ENCODE measurements at regions not wholly inside any gene's neighbourhood (a gene's known extent, or its start where the extent isn't known, plus 50 kb on each side); places are given as distances from the start of the nearest gene placed in this dataset.

GRCh38 chr5:18954239-18954638 lies 1033.8 kb downstream of the CDH18 start:
- Histone ChIP-seq H3K27me3 (ENCODE audit: control insufficient read depth, insufficient read depth, low read length) (no peaks in the 10 kb centered on the region), H3K4me3 (ENCODE audit: insufficient read depth, low read depth, low read length) (no peak overlapping the region), H3K36me3 (ENCODE audit: control insufficient read depth, insufficient read depth, low read length) (no peaks in the 10 kb centered on the region), H2AK5ac (ENCODE audit: low read depth, low read length) (no peak overlapping the region), H2BK120ac (ENCODE audit: low read depth, low read length) (no peak overlapping the region), H3K23ac (ENCODE audit: low read depth, low read length) (no peak overlapping the region), H2BK20ac (ENCODE audit: low read depth, low read length) (no peak overlapping the region), H2AFZ (replicated peaks; ENCODE audit: low read length, poor library complexity) (no peak overlapping the region), H2BK15ac (ENCODE audit: low read depth, low read length) (no peak overlapping the region), H3K4me1 (ENCODE audit: control insufficient read depth, insufficient read depth, low read length) (no peaks in the 10 kb centered on the region), H3K79me1 (ENCODE audit: low read depth in 1 of 2, low read length in 2 of 2) (no peaks in the 10 kb centered on the region), H4K5ac (ENCODE audit: low read depth, low read length) (no peak overlapping the region), H3K4ac (ENCODE audit: low read depth, low read length) (no peak overlapping the region), H4K20me1 (ENCODE audit: insufficient read depth, low read length) (no peaks in the 10 kb centered on the region), H3K9ac (ENCODE audit: low read depth, low read length) (no peak overlapping the region), H4K8ac (ENCODE audit: low read depth in 2 of 2, low read length in 2 of 2) (no peak overlapping the region), H2AK9ac (replicated peaks; ENCODE audit: low read depth, low read length, poor library complexity) (no peak overlapping the region), H3K56ac (ENCODE audit: extremely low read depth, insufficient read depth, low read length) (no peak overlapping the region), H3K4me2 (ENCODE audit: low read depth, low read length) (no peak overlapping the region), H3K9me3 (ENCODE audit: control insufficient read depth, insufficient read depth, low read length) (0 out of 2 replicates have a peak, but pooled peaks cover 2% of the 10 kb centered on the region), H2BK5ac (ENCODE audit: low read depth, low read length, poor library complexity, severe bottlenecking) (no peak overlapping the region), H3K9me1 (ENCODE audit: insufficient read depth, low read length) (no peaks in the 10 kb centered on the region), H4K91ac (ENCODE audit: insufficient read depth, low read depth, low read length) (no peak overlapping the region), H3K14ac (replicated peaks; ENCODE audit: low read depth, low read length) (no peak overlapping the region), H3K27ac (ENCODE audit: insufficient read depth, low read length) (no peak overlapping the region), H3K18ac (ENCODE audit: low read depth, low read length) (no peak overlapping the region)
- intact Hi-C loops (cut with micrococcal nuclease): no loop called here
- no CpG with 5 or more reads among the region's 2 CpGs for WGBS, 2 experiments (ENCODE audit: extremely low coverage in 2 of 2, insufficient read length in 1 of 2)
- dilution Hi-C loops (cut with HindIII; ENCODE audit: low sequenced_read_pairs, unreplicated experiment): no loop called here
- no peak for ATAC-seq (ENCODE audit: low read depth)
- POLR2A ChIA-PET (ENCODE audit: unreplicated experiment): no interaction called here
- CTCF ChIA-PET: no interaction called here
- TF ChIP-seq RCOR1 (IDR thresholded peaks at IDR 0.05; ENCODE audit: insufficient replicate concordance, low read length) (no peak), CHD1 (IDR thresholded peaks at IDR 0.05; ENCODE audit: low read depth, low read length) (no peak), SMC3 (IDR thresholded peaks at IDR 0.05; ENCODE audit: low read depth, low read length) (no peak), CTCF (conservative IDR thresholded peaks at IDR 0.05; ENCODE audit: low read depth, low read length) (no peak), RFX5 (IDR thresholded peaks at IDR 0.05; ENCODE audit: low read depth, low read length) (no peak), USF2 (IDR thresholded peaks at IDR 0.05; ENCODE audit: low read depth, low read length) (no peak), MAZ (IDR thresholded peaks at IDR 0.05; ENCODE audit: borderline replicate concordance, low read depth, low read length) (no peak), RAD21 (IDR thresholded peaks at IDR 0.05; ENCODE audit: low read length) (no peak), MXI1 (IDR thresholded peaks at IDR 0.05; ENCODE audit: borderline replicate concordance, low read depth, low read length) (no peak), BHLHE40 (IDR thresholded peaks at IDR 0.05; ENCODE audit: low read depth, low read length) (no peak)
- BruUV-seq (replicated peaks): no TSS peak
- no peak for DNase-seq
- in situ Hi-C loops (cut with MboI; ENCODE audit: low sequenced_read_pairs): no loop called here

All from IMR-90 (cell line).